ENCODE measurements at regions not wholly inside any gene's neighbourhood (a gene's known extent, or its start where the extent isn't known, plus 50 kb on each side); places are given as distances from the start of the nearest gene placed in this dataset.

DNA sequence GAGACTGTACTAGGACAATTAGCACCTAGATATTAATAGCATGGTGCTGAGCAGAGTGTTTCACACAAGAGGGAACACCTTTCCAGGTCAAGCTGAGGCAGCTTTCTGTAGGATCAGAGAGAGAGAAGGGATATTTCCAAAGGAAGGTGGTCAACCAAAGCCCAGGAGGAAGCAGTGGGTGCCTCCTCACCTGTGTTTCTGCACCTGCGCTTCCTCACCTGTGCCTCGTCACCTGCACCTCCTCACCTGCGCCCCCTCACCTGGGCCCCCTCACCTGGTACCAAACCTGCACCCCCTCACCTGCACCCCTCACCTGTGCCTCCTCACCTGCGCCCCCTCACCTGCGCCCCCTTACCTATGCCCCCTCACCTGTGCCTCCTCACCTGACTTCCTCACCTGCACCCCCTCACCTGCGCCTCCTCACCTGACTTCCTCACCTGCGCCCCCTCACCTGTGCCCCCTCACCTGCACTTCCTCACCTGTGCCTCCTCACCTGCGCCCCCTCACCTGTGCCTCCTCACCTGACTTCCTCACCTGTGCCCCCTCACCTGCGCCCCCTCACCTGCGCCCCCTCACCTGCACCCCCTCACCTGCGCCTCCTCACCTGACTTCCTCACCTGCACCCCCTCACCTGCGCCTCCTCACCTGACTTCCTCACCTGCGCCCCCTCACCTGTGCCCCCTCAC, 67.9 kb downstream of the TTLL2 start:
- ChIA-PET POLR2A (no interaction called here), CTCF (no interaction called here)
- DNase-seq (no peak), ATAC-seq (replicated peaks in 1 of 4) (no peak)
- 100% methylated on average over 1 of the region's 13 CpGs for WGBS (ENCODE audit: insufficient coverage)
- Histone ChIP-seq H3K4me1 (ENCODE audit: control insufficient read depth in 1 of 2, extremely low read depth in 1 of 2, insufficient read depth in 2 of 2, low read length in 2 of 2) (no peaks in the 10 kb centered on the region), H3K27ac (ENCODE audit: low read length) (no peak overlapping the region), H3K27me3 (replicated peaks in 1 of 2; ENCODE audit: control insufficient read depth in 2 of 2, extremely low read depth in 1 of 2, insufficient read depth in 2 of 2, low read length in 1 of 2) (peaks cover 0 to 9% of the 10 kb centered on the region in 2 experiments), H3K36me3 (ENCODE audit: control insufficient read depth in 2 of 2, extremely low read depth in 1 of 2, insufficient read depth in 1 of 2, low read length in 1 of 2) (no peaks in the 10 kb centered on the region), H3K9me3 (no peaks in the 10 kb centered on the region), H3K4me3 (ENCODE audit: control insufficient read depth in 1 of 2, extremely low read depth in 1 of 2, low read length in 1 of 2) (no peak overlapping the region)
- Mint-ChIP-seq H3K27ac (no peak overlapping the region), H3K4me3 (no peak overlapping the region), H3K9me3 (no peaks in the 10 kb centered on the region), H3K36me3 (no peaks in the 10 kb centered on the region), H3K4me1 (no peaks in the 10 kb centered on the region), H3K27me3 (peaks cover 2 to 4% of the 10 kb centered on the region in 2 donors)

DNA sequence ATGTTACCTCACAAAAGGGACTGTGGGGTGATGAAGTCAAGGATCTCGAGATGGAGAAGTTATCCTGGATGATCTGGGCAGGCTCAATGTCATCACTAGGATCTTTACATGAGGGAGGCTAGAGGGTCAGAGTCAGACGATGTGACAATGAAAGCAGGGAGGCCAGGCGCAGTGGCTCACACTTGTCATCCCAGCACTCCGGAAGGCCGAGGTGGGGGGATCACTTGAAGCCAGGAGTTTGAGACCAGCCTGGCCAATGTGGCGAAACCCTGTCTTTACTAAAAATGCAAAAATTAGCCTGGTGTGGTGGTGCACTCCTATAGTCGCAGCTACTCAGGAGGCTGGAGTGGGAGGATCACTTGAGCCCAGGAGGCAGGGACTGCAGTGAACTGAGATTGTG, 68.8 kb downstream of the TTLL2 start:
- Histone ChIP-seq H3K36me3 (ENCODE audit: control insufficient read depth in 2 of 2, extremely low read depth in 1 of 2, insufficient read depth in 1 of 2, low read length in 1 of 2) (no peaks in the 10 kb centered on the region), H3K27ac (ENCODE audit: low read length) (no peak overlapping the region), H3K9me3 (no peaks in the 10 kb centered on the region), H3K4me1 (ENCODE audit: control insufficient read depth in 1 of 2, extremely low read depth in 1 of 2, insufficient read depth in 2 of 2, low read length in 2 of 2) (no peaks in the 10 kb centered on the region), H3K27me3 (replicated peaks in 1 of 2; ENCODE audit: control insufficient read depth in 2 of 2, extremely low read depth in 1 of 2, insufficient read depth in 2 of 2, low read length in 1 of 2) (peaks cover 0 to 9% of the 10 kb centered on the region in 2 experiments), H3K4me3 (ENCODE audit: control insufficient read depth in 1 of 2, extremely low read depth in 1 of 2, low read length in 1 of 2) (no peak overlapping the region)
- Mint-ChIP-seq H3K9me3 (no peaks in the 10 kb centered on the region), H3K27ac (no peak overlapping the region), H3K4me3 (no peak overlapping the region), H3K4me1 (no peaks in the 10 kb centered on the region), H3K36me3 (no peaks in the 10 kb centered on the region), H3K27me3 (peaks cover 2 to 4% of the 10 kb centered on the region in 2 donors)
- ATAC-seq (replicated peaks in 1 of 4) (no peak), DNase-seq (no peak)
- POLR2A ChIA-PET: no interaction called here
- CTCF ChIA-PET: no interaction called here
- WGBS (ENCODE audit: insufficient coverage): 70% methylated on average over 6 of the region's 7 CpGs

DNA sequence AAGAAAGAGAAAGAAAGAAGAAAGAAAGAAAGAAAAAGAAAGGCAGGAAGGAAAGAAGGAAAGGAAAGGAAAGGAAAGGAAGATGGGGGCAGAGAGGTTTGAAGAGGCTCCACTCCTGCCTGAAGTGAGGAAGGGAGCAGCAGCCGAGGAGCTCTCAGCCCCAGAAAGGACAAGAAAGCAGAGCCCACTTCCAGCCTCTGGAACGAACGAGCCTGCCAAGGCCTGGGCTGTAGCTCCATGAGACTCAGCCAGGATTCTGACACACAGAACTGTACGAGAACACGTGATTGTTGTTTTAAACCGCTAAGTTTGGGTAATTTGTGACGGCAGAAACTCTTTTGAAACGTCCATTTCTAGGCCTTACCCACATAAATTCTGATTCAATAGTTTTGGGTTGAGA, 69.5 kb downstream of the TTLL2 start:
- no peak overlapping the region for H3K27ac ChIP-seq (ENCODE audit: low read length)
- Mint-ChIP-seq H3K4me3 (no peak overlapping the region), H3K4me1 (no peaks in the 10 kb centered on the region), H3K27me3 (peaks cover 2 to 4% of the 10 kb centered on the region in 2 donors), H3K27ac (no peak overlapping the region), H3K9me3 (no peaks in the 10 kb centered on the region), H3K36me3 (no peaks in the 10 kb centered on the region)
- ATAC-seq (replicated peaks in 1 of 4) (no peak), DNase-seq (no peak)
- no peaks in the 10 kb centered on the region for H3K36me3 ChIP-seq (ENCODE audit: control insufficient read depth in 2 of 2, extremely low read depth in 1 of 2, insufficient read depth in 1 of 2, low read length in 1 of 2)
- H3K27me3 ChIP-seq (replicated peaks in 1 of 2; ENCODE audit: control insufficient read depth in 2 of 2, extremely low read depth in 1 of 2, insufficient read depth in 2 of 2, low read length in 1 of 2): peaks cover 0 to 14% of the 10 kb centered on the region in 2 experiments
- no peaks in the 10 kb centered on the region for H3K4me1 ChIP-seq (ENCODE audit: control insufficient read depth in 1 of 2, extremely low read depth in 1 of 2, insufficient read depth in 2 of 2, low read length in 2 of 2)
- ChIA-PET POLR2A (no interaction called here), CTCF (interaction anchor here in 1 of 2 donors (0.8 kb wide), 1 partner anchor 634 kb away, joined by 3 read pairs; no protein-coding TSS in a partner anchor)
- H3K4me3 ChIP-seq (ENCODE audit: control insufficient read depth in 1 of 2, extremely low read depth in 1 of 2, low read length in 1 of 2): no peak overlapping the region
- H3K9me3 ChIP-seq: no peaks in the 10 kb centered on the region
- WGBS (ENCODE audit: insufficient coverage): 81% methylated on average over 5 of the region's 8 CpGs

DNA sequence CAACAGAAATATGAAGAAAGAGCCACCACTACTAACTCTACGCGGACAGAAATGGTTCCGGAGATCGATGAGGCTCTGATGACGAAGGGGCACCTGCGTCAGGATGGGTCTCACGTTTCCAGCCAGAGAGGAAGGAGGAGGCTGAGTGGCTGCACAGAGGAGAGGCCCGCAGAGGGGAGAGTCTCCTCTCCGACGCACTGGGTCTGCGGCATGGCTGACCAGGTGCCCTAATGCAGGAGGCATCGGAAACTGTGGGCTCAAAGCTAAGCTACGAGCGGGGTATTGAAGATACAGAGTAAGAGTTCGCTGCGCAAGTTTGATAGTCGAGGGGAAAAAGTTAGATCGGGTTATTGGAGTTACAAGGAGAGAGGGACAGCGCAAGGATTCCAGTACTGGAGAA, 69.9 kb downstream of the TTLL2 start:
- CTCF ChIA-PET: interaction anchor here in 1 of 2 donors (0.8 kb wide), 1 partner anchor 634 kb away, joined by 3 read pairs; no protein-coding TSS in a partner anchor
- no peak overlapping the region for H3K4me3 Mint-ChIP-seq

DNA sequence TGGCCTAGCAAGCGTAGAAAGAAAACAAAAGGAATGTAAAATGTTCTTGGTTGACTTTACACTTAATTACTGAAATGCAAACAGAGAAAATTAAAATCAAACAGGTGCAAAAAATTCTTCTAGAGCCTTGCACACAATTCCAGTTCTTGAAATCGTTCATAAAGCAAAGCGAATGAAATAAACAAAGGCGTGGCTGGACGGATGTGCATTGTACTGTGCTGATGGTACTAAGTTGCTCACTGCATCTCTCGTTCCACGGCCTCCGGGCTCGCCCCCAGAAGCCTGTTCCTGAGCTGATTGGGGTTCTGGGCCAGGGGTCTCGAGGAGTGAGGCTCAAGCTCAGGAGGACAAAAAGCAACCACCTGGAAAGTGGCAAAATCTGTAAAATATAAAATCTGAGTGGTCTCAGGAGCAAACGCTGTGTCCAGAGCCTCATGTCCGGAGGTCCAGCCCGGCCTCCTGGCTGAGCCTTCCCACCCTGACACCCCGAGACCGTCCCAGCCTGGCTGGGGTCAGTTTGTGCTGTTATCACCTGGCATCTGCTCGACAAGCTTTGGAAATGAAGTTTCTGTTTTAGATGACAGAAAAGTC, 71.3 kb downstream of the TTLL2 start:
- ChIA-PET POLR2A (no interaction called here), CTCF (no interaction called here)
- DNase-seq (no peak), ATAC-seq (replicated peaks in 1 of 4) (no peak)
- WGBS (ENCODE audit: insufficient coverage): 70% methylated on average over 14 of the region's 16 CpGs
- no peak overlapping the region for H3K27ac ChIP-seq (ENCODE audit: low read length)
- Mint-ChIP-seq H3K36me3 (no peaks in the 10 kb centered on the region), H3K4me1 (no peaks in the 10 kb centered on the region), H3K27ac (no peak overlapping the region), H3K9me3 (no peaks in the 10 kb centered on the region), H3K4me3 (no peak overlapping the region), H3K27me3 (peaks cover 1 to 9% of the 10 kb centered on the region in 2 donors)
- no peak overlapping the region for H3K4me3 ChIP-seq (ENCODE audit: control insufficient read depth in 1 of 2, extremely low read depth in 1 of 2, low read length in 1 of 2)
- no peaks in the 10 kb centered on the region for H3K4me1 ChIP-seq (ENCODE audit: control insufficient read depth in 1 of 2, extremely low read depth in 1 of 2, insufficient read depth in 2 of 2, low read length in 2 of 2)
- H3K27me3 ChIP-seq (replicated peaks in 1 of 2; ENCODE audit: control insufficient read depth in 2 of 2, extremely low read depth in 1 of 2, insufficient read depth in 2 of 2, low read length in 1 of 2): peaks cover 0 to 22% of the 10 kb centered on the region in 2 experiments
- H3K9me3 ChIP-seq: no peaks in the 10 kb centered on the region
- no peaks in the 10 kb centered on the region for H3K36me3 ChIP-seq (ENCODE audit: control insufficient read depth in 2 of 2, extremely low read depth in 1 of 2, insufficient read depth in 1 of 2, low read length in 1 of 2)

More for the DNA sequence above, 69.9 kb downstream of the TTLL2 start:
- Mint-ChIP-seq H3K27me3 (peaks cover 3 to 4% of the 10 kb centered on the region in 2 donors), H3K27ac (no peak overlapping the region), H3K9me3 (no peaks in the 10 kb centered on the region), H3K4me1 (no peaks in the 10 kb centered on the region), H3K36me3 (no peaks in the 10 kb centered on the region)
- ATAC-seq (replicated peaks in 1 of 4) (no peak), DNase-seq (no peak)
- H3K4me1 ChIP-seq (ENCODE audit: control insufficient read depth in 1 of 2, extremely low read depth in 1 of 2, insufficient read depth in 2 of 2, low read length in 2 of 2): no peaks in the 10 kb centered on the region
- no peaks in the 10 kb centered on the region for H3K9me3 ChIP-seq
- peaks cover 0 to 14% of the 10 kb centered on the region in 2 experiments for H3K27me3 ChIP-seq (replicated peaks in 1 of 2; ENCODE audit: control insufficient read depth in 2 of 2, extremely low read depth in 1 of 2, insufficient read depth in 2 of 2, low read length in 1 of 2)
- POLR2A ChIA-PET: no interaction called here
- H3K4me3 ChIP-seq (ENCODE audit: control insufficient read depth in 1 of 2, extremely low read depth in 1 of 2, low read length in 1 of 2): no peak overlapping the region
- no peaks in the 10 kb centered on the region for H3K36me3 ChIP-seq (ENCODE audit: control insufficient read depth in 2 of 2, extremely low read depth in 1 of 2, insufficient read depth in 1 of 2, low read length in 1 of 2)
- WGBS (ENCODE audit: insufficient coverage): 86% methylated on average over 14 of the region's 19 CpGs
- H3K27ac ChIP-seq (ENCODE audit: low read length): no peak overlapping the region

DNA sequence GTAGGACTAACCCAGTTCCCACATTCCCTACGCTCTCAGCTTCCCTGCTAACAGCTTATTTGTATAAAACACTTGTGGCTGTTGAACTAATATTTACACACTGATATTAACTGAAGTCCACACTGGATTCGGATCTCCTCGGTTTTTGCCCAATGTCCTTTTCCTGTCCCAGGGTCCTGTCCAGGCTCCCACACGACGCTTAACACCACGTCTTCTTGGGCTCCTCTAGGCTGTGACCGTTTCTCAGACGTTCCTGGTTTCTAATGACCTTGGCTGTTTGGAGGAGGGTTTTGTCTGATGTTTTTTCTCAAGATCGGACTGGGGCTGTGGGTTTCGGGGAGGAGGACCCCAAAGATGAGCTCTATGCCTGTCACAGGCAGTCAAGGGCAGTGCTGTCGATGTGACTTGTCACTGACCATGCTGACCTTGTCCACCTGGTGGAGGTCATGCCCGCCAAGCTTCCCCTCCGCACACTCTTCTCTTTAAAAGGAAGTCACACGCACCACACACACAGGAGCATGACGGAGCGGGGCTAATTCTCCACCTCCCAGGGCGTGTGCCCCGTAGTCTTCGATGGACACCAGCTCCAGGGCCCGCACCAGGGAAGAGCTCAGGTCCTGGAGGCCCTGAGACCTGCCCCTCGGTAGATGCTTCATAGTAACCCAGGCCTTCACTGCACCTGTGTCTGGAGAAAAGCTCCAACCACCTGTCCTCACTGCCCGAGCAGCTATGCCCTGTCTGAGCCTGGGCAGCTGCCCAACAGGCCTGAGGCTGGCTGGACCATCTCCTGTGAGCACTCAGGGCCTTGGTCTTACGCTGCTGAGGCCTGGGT, 72.0 kb downstream of the TTLL2 start:
- Histone ChIP-seq H3K27me3 (replicated peaks in 1 of 2; ENCODE audit: control insufficient read depth in 2 of 2, extremely low read depth in 1 of 2, insufficient read depth in 2 of 2, low read length in 1 of 2) (peaks cover 0 to 26% of the 10 kb centered on the region in 2 experiments), H3K36me3 (ENCODE audit: control insufficient read depth in 2 of 2, extremely low read depth in 1 of 2, insufficient read depth in 1 of 2, low read length in 1 of 2) (no peaks in the 10 kb centered on the region), H3K4me1 (ENCODE audit: control insufficient read depth in 1 of 2, extremely low read depth in 1 of 2, insufficient read depth in 2 of 2, low read length in 2 of 2) (no peaks in the 10 kb centered on the region), H3K4me3 (ENCODE audit: control insufficient read depth in 1 of 2, extremely low read depth in 1 of 2, low read length in 1 of 2) (no peak overlapping the region), H3K27ac (ENCODE audit: low read length) (no peak overlapping the region), H3K9me3 (no peaks in the 10 kb centered on the region)
- Mint-ChIP-seq H3K4me3 (no peak overlapping the region), H3K27me3 (peaks cover 0 to 15% of the 10 kb centered on the region in 2 donors), H3K36me3 (no peaks in the 10 kb centered on the region), H3K4me1 (no peaks in the 10 kb centered on the region), H3K9me3 (no peaks in the 10 kb centered on the region), H3K27ac (no peak overlapping the region)
- CTCF ChIA-PET: no interaction called here
- POLR2A ChIA-PET: no interaction called here
- ATAC-seq (replicated peaks in 1 of 4) (no peak), DNase-seq (no peak)
- WGBS (ENCODE audit: insufficient coverage): 68% methylated on average over 18 of the region's 23 CpGs
